ENCODE measurements at regions not wholly inside any gene's neighbourhood (a gene's known extent, or its start where the extent isn't known, plus 50 kb on each side); places are given as distances from the start of the nearest gene placed in this dataset.

DNA sequence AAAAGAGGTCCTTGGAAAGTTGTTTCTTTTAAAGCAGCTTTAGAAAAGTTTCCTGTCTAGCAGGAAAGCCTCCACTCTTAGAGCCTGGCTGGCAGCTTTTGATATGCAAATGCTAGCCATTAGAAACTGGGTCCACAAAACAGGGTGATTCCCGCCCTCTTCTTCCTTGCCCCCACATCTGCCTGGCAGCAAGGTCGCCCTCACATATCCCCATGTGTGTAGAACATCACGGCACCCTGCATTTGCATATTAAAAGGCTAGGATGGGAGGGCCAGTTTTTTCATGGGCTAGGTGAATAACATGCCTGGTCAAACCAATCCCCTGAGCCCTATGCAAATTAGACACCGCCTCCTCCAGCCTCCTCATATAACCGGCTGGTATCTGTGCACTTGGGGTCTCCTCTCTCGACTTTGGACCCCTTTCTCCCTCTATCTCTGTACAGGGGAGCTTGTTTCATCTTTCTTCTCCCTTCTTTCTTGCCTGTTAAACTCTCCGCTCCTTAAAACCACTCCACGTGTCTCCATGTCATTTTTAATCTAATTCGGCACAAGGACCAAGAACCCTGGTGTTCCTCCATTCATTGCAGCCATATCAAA, 426.8 kb upstream of the CTNND2 start:
- no peak overlapping the region for H3K27ac Mint-ChIP-seq
- H3K4me3 ChIP-seq (ENCODE audit: control insufficient read depth in 1 of 2, extremely low read depth in 1 of 2, low read length in 1 of 2) = no peak overlapping the region
- DNase-seq = no peak
- no peaks in the 10 kb centered on the region for H3K4me1 ChIP-seq (ENCODE audit: control insufficient read depth in 1 of 2, extremely low read depth in 1 of 2, insufficient read depth in 2 of 2, low read length in 2 of 2)
- POLR2A ChIA-PET = no interaction called here
- no peak overlapping the region for H3K4me3 Mint-ChIP-seq
- no peak overlapping the region for H3K27ac ChIP-seq (ENCODE audit: low read length)
- peaks cover 13 to 43% (median 31%) of the 10 kb centered on the region in 3 donors for H3K9me3 Mint-ChIP-seq
- 74% methylated on average over 3 of the region's 9 CpGs for WGBS (ENCODE audit: insufficient coverage)
- H3K27me3 ChIP-seq (replicated peaks in 1 of 2; ENCODE audit: control insufficient read depth in 2 of 2, extremely low read depth in 1 of 2, insufficient read depth in 2 of 2, low read length in 1 of 2) = no peaks in the 10 kb centered on the region
- H3K36me3 ChIP-seq (ENCODE audit: control insufficient read depth in 2 of 2, extremely low read depth in 1 of 2, insufficient read depth in 1 of 2, low read length in 1 of 2) = no peaks in the 10 kb centered on the region
- no peak for ATAC-seq (replicated peaks in 1 of 4)
- H3K36me3 Mint-ChIP-seq = no peaks in the 10 kb centered on the region
- H3K4me1 Mint-ChIP-seq = no peaks in the 10 kb centered on the region
- CTCF ChIA-PET = no interaction called here
- H3K9me3 ChIP-seq = no peaks in the 10 kb centered on the region
- H3K27me3 Mint-ChIP-seq = no peaks in the 10 kb centered on the region

DNA sequence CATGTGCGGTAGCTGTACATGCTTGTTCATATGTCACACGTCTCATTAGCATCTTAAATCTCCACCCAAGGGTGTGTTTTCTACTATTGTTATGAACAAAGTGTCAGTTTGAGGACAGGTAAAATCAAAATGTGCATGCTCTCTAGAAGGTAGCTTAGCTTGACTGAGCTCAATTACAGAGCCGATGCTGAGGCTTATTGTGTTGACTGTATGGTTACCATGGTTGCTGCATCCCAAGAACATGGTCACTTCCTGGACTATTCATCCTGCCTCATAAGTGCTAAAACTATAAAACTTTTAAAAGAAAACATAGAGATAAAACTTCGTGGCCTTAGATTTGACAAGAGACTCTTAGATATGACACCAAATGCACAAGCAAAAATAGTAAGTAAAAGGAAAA, 426.1 kb upstream of the CTNND2 start:
- H3K27ac Mint-ChIP-seq = no peak overlapping the region
- H3K27me3 Mint-ChIP-seq = no peaks in the 10 kb centered on the region
- no peak for ATAC-seq (replicated peaks in 1 of 4)
- H3K4me3 Mint-ChIP-seq = no peak overlapping the region
- Histone ChIP-seq H3K4me1 (ENCODE audit: control insufficient read depth in 1 of 2, extremely low read depth in 1 of 2, insufficient read depth in 2 of 2, low read length in 2 of 2) (no peaks in the 10 kb centered on the region), H3K27me3 (replicated peaks in 1 of 2; ENCODE audit: control insufficient read depth in 2 of 2, extremely low read depth in 1 of 2, insufficient read depth in 2 of 2, low read length in 1 of 2) (no peaks in the 10 kb centered on the region), H3K36me3 (ENCODE audit: control insufficient read depth in 2 of 2, extremely low read depth in 1 of 2, insufficient read depth in 1 of 2, low read length in 1 of 2) (no peaks in the 10 kb centered on the region), H3K9me3 (no peaks in the 10 kb centered on the region), H3K4me3 (ENCODE audit: control insufficient read depth in 1 of 2, extremely low read depth in 1 of 2, low read length in 1 of 2) (no peak overlapping the region), H3K27ac (ENCODE audit: low read length) (no peak overlapping the region)
- no peaks in the 10 kb centered on the region for H3K36me3 Mint-ChIP-seq
- ChIA-PET CTCF (no interaction called here), POLR2A (no interaction called here)
- no peak for DNase-seq
- WGBS (ENCODE audit: insufficient coverage) = no CpG with 5 or more reads among the region's 4 CpGs
- no peaks in the 10 kb centered on the region for H3K4me1 Mint-ChIP-seq
- H3K9me3 Mint-ChIP-seq = peaks cover 6 to 36% (median 24%) of the 10 kb centered on the region in 3 donors

DNA sequence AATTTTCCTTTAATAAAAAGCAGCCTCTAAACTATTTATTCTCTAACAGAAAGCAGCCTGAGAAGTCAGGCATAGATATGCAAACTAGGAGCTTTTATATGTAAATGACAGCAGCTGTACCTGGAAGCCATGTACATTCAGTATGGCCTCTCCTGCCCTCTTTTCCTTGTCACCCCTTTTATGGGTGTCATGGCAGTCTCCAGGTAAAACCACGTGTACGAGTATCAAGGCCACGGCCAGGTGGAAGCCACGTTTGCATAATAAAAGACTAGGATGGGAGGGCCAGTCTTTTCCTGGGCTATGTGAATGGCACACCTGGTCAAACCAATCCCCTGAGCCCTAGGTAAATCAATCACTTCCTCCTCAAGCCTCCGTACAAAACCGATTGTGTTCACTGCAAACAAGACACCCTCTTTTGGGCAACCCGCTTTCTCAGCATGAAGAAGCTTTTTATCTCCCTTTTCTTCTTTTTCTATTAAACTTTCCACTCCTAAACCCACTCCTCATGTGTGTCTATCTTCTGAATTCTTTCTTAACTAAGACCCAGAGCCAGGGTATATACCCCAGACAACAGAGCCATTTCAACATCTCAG, 419.5 kb upstream of the CTNND2 start:
- CTCF ChIA-PET = no interaction called here
- ATAC-seq (replicated peaks in 1 of 4) = no peak
- Mint-ChIP-seq H3K4me1 (no peaks in the 10 kb centered on the region), H3K4me3 (no peak overlapping the region), H3K36me3 (no peaks in the 10 kb centered on the region), H3K27me3 (no peaks in the 10 kb centered on the region), H3K9me3 (peaks cover 6 to 33% (median 31%) of the 10 kb centered on the region in 3 donors), H3K27ac (no peak overlapping the region)
- DNase-seq = no peak
- Histone ChIP-seq H3K4me1 (ENCODE audit: control insufficient read depth in 1 of 2, extremely low read depth in 1 of 2, insufficient read depth in 2 of 2, low read length in 2 of 2) (no peaks in the 10 kb centered on the region), H3K4me3 (ENCODE audit: control insufficient read depth in 1 of 2, extremely low read depth in 1 of 2, low read length in 1 of 2) (no peak overlapping the region), H3K27ac (ENCODE audit: low read length) (no peak overlapping the region), H3K27me3 (replicated peaks in 1 of 2; ENCODE audit: control insufficient read depth in 2 of 2, extremely low read depth in 1 of 2, insufficient read depth in 2 of 2, low read length in 1 of 2) (no peaks in the 10 kb centered on the region), H3K36me3 (ENCODE audit: control insufficient read depth in 2 of 2, extremely low read depth in 1 of 2, insufficient read depth in 1 of 2, low read length in 1 of 2) (no peaks in the 10 kb centered on the region), H3K9me3 (no peaks in the 10 kb centered on the region)
- POLR2A ChIA-PET = no interaction called here
- WGBS (ENCODE audit: insufficient coverage) = 66% methylated on average over 6 of the region's 7 CpGs

- DNase-seq (no peak), ATAC-seq (replicated peaks in 1 of 4) (no peak)
- no CpG with 5 or more reads among the region's 1 CpG for WGBS (ENCODE audit: insufficient coverage)
- H3K4me3 ChIP-seq (ENCODE audit: control insufficient read depth in 1 of 2, extremely low read depth in 1 of 2, low read length in 1 of 2) = no peak overlapping the region
- Mint-ChIP-seq H3K36me3 (no peaks in the 10 kb centered on the region), H3K27ac (no peak overlapping the region), H3K9me3 (peaks cover 6 to 25% (median 21%) of the 10 kb centered on the region in 3 donors), H3K4me1 (no peaks in the 10 kb centered on the region), H3K4me3 (no peak overlapping the region), H3K27me3 (no peaks in the 10 kb centered on the region)
- no peaks in the 10 kb centered on the region for H3K27me3 ChIP-seq (replicated peaks in 1 of 2; ENCODE audit: control insufficient read depth in 2 of 2, extremely low read depth in 1 of 2, insufficient read depth in 2 of 2, low read length in 1 of 2)
- CTCF ChIA-PET = no interaction called here
- H3K36me3 ChIP-seq (ENCODE audit: control insufficient read depth in 2 of 2, extremely low read depth in 1 of 2, insufficient read depth in 1 of 2, low read length in 1 of 2) = no peaks in the 10 kb centered on the region
- H3K4me1 ChIP-seq (ENCODE audit: control insufficient read depth in 1 of 2, extremely low read depth in 1 of 2, insufficient read depth in 2 of 2, low read length in 2 of 2) = no peaks in the 10 kb centered on the region
- no peaks in the 10 kb centered on the region for H3K9me3 ChIP-seq
- POLR2A ChIA-PET = no interaction called here
- H3K27ac ChIP-seq (ENCODE audit: low read length) = no peak overlapping the region
These were observed 417.8 kb upstream of the CTNND2 start for GRCh38 chr5:12322042-12322441.

DNA sequence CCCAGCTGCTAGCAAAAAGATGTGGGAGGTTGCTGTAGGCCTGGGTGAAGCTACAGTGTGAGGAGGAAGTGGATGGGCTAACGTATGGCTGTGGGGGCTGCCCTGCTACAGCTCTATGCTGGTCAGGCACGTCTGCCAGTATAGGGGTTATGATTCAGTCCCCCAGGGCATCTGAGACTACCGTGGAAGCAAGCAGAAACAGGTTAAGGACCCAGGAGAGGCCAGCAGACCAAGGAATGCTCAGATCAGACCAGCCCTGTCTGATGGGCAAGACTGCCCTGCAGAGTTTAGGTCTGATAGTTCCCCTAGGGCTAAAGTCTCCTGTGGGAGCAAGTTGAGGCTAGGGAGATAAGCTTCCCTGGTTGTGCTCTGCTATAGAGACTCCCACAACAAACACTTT, 416.1 kb upstream of the CTNND2 start:
- WGBS (ENCODE audit: insufficient coverage) = 59% methylated on average over 3 of the region's 3 CpGs
- H3K27ac ChIP-seq (ENCODE audit: low read length) = no peak overlapping the region
- ATAC-seq (replicated peaks in 1 of 4) = no peak
- H3K9me3 Mint-ChIP-seq = peaks cover 6 to 18% (median 14%) of the 10 kb centered on the region in 3 donors
- no peaks in the 10 kb centered on the region for H3K9me3 ChIP-seq
- no peak overlapping the region for H3K4me3 ChIP-seq (ENCODE audit: control insufficient read depth in 1 of 2, extremely low read depth in 1 of 2, low read length in 1 of 2)
- CTCF ChIA-PET = no interaction called here
- DNase-seq = no peak
- H3K4me1 Mint-ChIP-seq = no peaks in the 10 kb centered on the region
- no peak overlapping the region for H3K27ac Mint-ChIP-seq
- H3K4me1 ChIP-seq (ENCODE audit: control insufficient read depth in 1 of 2, extremely low read depth in 1 of 2, insufficient read depth in 2 of 2, low read length in 2 of 2) = no peaks in the 10 kb centered on the region
- H3K4me3 Mint-ChIP-seq = no peak overlapping the region
- H3K36me3 ChIP-seq (ENCODE audit: control insufficient read depth in 2 of 2, extremely low read depth in 1 of 2, insufficient read depth in 1 of 2, low read length in 1 of 2) = no peaks in the 10 kb centered on the region
- POLR2A ChIA-PET = no interaction called here
- H3K36me3 Mint-ChIP-seq = no peaks in the 10 kb centered on the region
- no peaks in the 10 kb centered on the region for H3K27me3 Mint-ChIP-seq
- no peaks in the 10 kb centered on the region for H3K27me3 ChIP-seq (replicated peaks in 1 of 2; ENCODE audit: control insufficient read depth in 2 of 2, extremely low read depth in 1 of 2, insufficient read depth in 2 of 2, low read length in 1 of 2)

DNA sequence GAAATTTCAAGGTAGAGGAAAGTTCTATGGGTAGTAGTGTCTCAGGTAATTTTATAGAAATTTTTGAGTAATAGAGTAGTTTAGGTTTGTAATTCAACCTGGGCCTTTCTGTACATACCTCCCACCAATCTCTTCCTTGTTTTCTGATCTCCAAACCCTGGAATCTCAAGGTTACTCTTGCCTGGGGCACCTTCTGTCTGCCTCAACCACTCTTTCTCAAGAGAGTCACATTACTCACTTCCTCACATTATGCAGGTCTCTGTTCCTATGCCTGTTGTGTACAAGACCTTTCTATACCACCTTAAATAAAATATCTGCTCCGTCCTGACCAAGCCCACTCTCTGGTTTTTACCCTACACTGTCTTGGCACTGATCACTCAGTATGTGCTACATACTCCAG, 412.6 kb upstream of the CTNND2 start:
- ATAC-seq (replicated peaks in 1 of 4) = no peak
- Histone ChIP-seq H3K4me3 (ENCODE audit: control insufficient read depth in 1 of 2, extremely low read depth in 1 of 2, low read length in 1 of 2) (no peak overlapping the region), H3K27me3 (replicated peaks in 1 of 2; ENCODE audit: control insufficient read depth in 2 of 2, extremely low read depth in 1 of 2, insufficient read depth in 2 of 2, low read length in 1 of 2) (no peaks in the 10 kb centered on the region), H3K27ac (ENCODE audit: low read length) (no peak overlapping the region), H3K4me1 (ENCODE audit: control insufficient read depth in 1 of 2, extremely low read depth in 1 of 2, insufficient read depth in 2 of 2, low read length in 2 of 2) (no peaks in the 10 kb centered on the region), H3K36me3 (ENCODE audit: control insufficient read depth in 2 of 2, extremely low read depth in 1 of 2, insufficient read depth in 1 of 2, low read length in 1 of 2) (no peaks in the 10 kb centered on the region), H3K9me3 (no peaks in the 10 kb centered on the region)
- Mint-ChIP-seq H3K27ac (no peak overlapping the region), H3K4me1 (no peaks in the 10 kb centered on the region), H3K4me3 (no peak overlapping the region), H3K27me3 (no peaks in the 10 kb centered on the region), H3K9me3 (peaks cover 3 to 14% (median 11%) of the 10 kb centered on the region in 3 donors), H3K36me3 (no peaks in the 10 kb centered on the region)
- CTCF ChIA-PET = no interaction called here
- POLR2A ChIA-PET = no interaction called here
- 27% methylated on average over 1 of the region's 1 CpG for WGBS (ENCODE audit: insufficient coverage)
- no peak for DNase-seq

DNA sequence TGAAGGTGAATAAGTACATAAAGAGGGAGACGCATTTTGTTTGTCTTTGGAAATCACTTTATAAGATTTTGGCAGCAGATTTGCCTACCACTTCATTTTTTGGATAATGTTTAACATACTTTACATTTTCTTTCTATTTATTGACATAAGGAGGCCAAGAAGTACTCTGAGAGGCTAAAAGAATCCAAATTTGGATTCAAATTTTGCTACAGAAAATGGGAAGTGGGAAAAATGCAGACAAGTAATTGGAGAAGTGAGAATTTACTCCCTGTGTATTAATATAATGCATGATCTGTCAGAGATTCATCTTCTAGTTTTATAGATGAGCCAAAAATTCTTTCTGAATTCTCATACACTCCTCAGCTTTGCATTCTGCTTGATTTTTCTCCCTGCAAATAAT, 411.2 kb upstream of the CTNND2 start:
- no peaks in the 10 kb centered on the region for H3K36me3 Mint-ChIP-seq
- peaks cover 3 to 10% (median 6%) of the 10 kb centered on the region in 3 donors for H3K9me3 Mint-ChIP-seq
- POLR2A ChIA-PET = no interaction called here
- H3K4me1 Mint-ChIP-seq = no peaks in the 10 kb centered on the region
- Histone ChIP-seq H3K9me3 (no peaks in the 10 kb centered on the region), H3K36me3 (ENCODE audit: control insufficient read depth in 2 of 2, extremely low read depth in 1 of 2, insufficient read depth in 1 of 2, low read length in 1 of 2) (no peaks in the 10 kb centered on the region), H3K4me1 (ENCODE audit: control insufficient read depth in 1 of 2, extremely low read depth in 1 of 2, insufficient read depth in 2 of 2, low read length in 2 of 2) (no peaks in the 10 kb centered on the region), H3K27me3 (replicated peaks in 1 of 2; ENCODE audit: control insufficient read depth in 2 of 2, extremely low read depth in 1 of 2, insufficient read depth in 2 of 2, low read length in 1 of 2) (no peaks in the 10 kb centered on the region), H3K4me3 (ENCODE audit: control insufficient read depth in 1 of 2, extremely low read depth in 1 of 2, low read length in 1 of 2) (no peak overlapping the region), H3K27ac (ENCODE audit: low read length) (no peak overlapping the region)
- no peak overlapping the region for H3K4me3 Mint-ChIP-seq
- no peak for DNase-seq
- CTCF ChIA-PET = no interaction called here
- WGBS (ENCODE audit: insufficient coverage) = no CpG with 5 or more reads among the region's 1 CpG
- H3K27ac Mint-ChIP-seq = no peak overlapping the region
- ATAC-seq (replicated peaks in 1 of 4) = no peak
- no peaks in the 10 kb centered on the region for H3K27me3 Mint-ChIP-seq
